ENCODE measurements at regions not wholly inside any gene's neighbourhood (a gene's known extent, or its start where the extent isn't known, plus 50 kb on each side); places are given as distances from the start of the nearest gene placed in this dataset.

GRCh38 chr5:87029951-87030350, 237.7 kb upstream of the RASA1 start:
- Histone ChIP-seq H2AFZ (ENCODE audit: insufficient read depth, low read depth, low read length, poor library complexity, severe bottlenecking) (no peak overlapping the region), H3K4me3 (ENCODE audit: control extremely low read depth in 1 of 5, extremely low read depth in 1 of 5, insufficient read depth in 1 of 5, low read depth in 2 of 5, low read length in 4 of 5) (no peak overlapping the region), H3K27me3 (replicated peaks in 1 of 4; ENCODE audit: control extremely low read depth in 1 of 4, control insufficient read depth in 3 of 4, insufficient read depth in 4 of 4, low read length in 3 of 4) (no peaks in the 10 kb centered on the region), H3K36me3 (replicated peaks in 1 of 2; ENCODE audit: control extremely low read depth in 1 of 2, control insufficient read depth in 1 of 2, extremely low read depth in 1 of 2, insufficient read depth in 2 of 2, low read length in 1 of 2) (no peaks in the 10 kb centered on the region), H3K9me3 (ENCODE audit: control extremely low read depth in 1 of 3, control insufficient read depth in 2 of 3, insufficient read depth in 1 of 3, low read length in 2 of 3) (no peaks in the 10 kb centered on the region), H3K27ac (ENCODE audit: low read length in 2 of 2) (no peak overlapping the region), H3K4me1 (ENCODE audit: control insufficient read depth in 2 of 2, insufficient read depth in 2 of 2, low read length in 2 of 2) (no peaks in the 10 kb centered on the region), H3K9ac (ENCODE audit: low read length) (no peak overlapping the region), H3K79me2 (ENCODE audit: control insufficient read depth, insufficient read depth, low read length) (no peaks in the 10 kb centered on the region), H4K20me1 (ENCODE audit: control insufficient read depth, insufficient read depth, low read length, poor library complexity, severe bottlenecking) (no peaks in the 10 kb centered on the region), H3K4me2 (replicated peaks; ENCODE audit: low read depth, low read length, poor library complexity, severe bottlenecking) (no peak overlapping the region)
- no peak for TF ChIP-seq EZH2 (IDR thresholded peaks at IDR 0.05; ENCODE audit: borderline replicate concordance, insufficient read depth, low read depth, low read length, poor library complexity, severe bottlenecking)
- TF ChIP-seq CTCF (IDR thresholded peaks at IDR 0.05), result no peak
- Mint-ChIP-seq H3K9me3 (ENCODE audit: insufficient read depth) (no peaks in the 10 kb centered on the region), H3K4me3 (no peak overlapping the region), H3K27me3 (peaks cover 4% of the 10 kb centered on the region), H3K4me1 (no peaks in the 10 kb centered on the region), H3K27ac (no peak overlapping the region)
- POLR2A ChIA-PET, result no interaction called here
- 98% methylated on average over 7 of the region's 7 CpGs for WGBS (ENCODE audit: insufficient coverage)
- CTCF ChIA-PET, result no interaction called here
- ATAC-seq (ENCODE audit: low read depth) (no peak), DNase-seq (no peak)
- intact Hi-C loops (cut with micrococcal nuclease), result no loop called here

GRCh38 chr5:87030699-87031098, 237.0 kb upstream of the RASA1 start:
- DNase-seq (no peak), ATAC-seq (ENCODE audit: low read depth) (no peak)
- TF ChIP-seq EZH2 (IDR thresholded peaks at IDR 0.05; ENCODE audit: borderline replicate concordance, insufficient read depth, low read depth, low read length, poor library complexity, severe bottlenecking) (no peak), CTCF (IDR thresholded peaks at IDR 0.05) (no peak)
- H3K27ac Mint-ChIP-seq, result no peak overlapping the region
- Histone ChIP-seq H4K20me1 (ENCODE audit: control insufficient read depth, insufficient read depth, low read length, poor library complexity, severe bottlenecking) (no peaks in the 10 kb centered on the region), H2AFZ (ENCODE audit: insufficient read depth, low read depth, low read length, poor library complexity, severe bottlenecking) (no peak overlapping the region), H3K27me3 (replicated peaks in 1 of 4; ENCODE audit: control extremely low read depth in 1 of 4, control insufficient read depth in 3 of 4, insufficient read depth in 4 of 4, low read length in 3 of 4) (no peaks in the 10 kb centered on the region), H3K4me1 (ENCODE audit: control insufficient read depth in 2 of 2, insufficient read depth in 2 of 2, low read length in 2 of 2) (no peaks in the 10 kb centered on the region), H3K36me3 (replicated peaks in 1 of 2; ENCODE audit: control extremely low read depth in 1 of 2, control insufficient read depth in 1 of 2, extremely low read depth in 1 of 2, insufficient read depth in 2 of 2, low read length in 1 of 2) (no peaks in the 10 kb centered on the region), H3K9ac (ENCODE audit: low read length) (no peak overlapping the region), H3K27ac (ENCODE audit: low read length in 2 of 2) (no peak overlapping the region), H3K4me2 (replicated peaks; ENCODE audit: low read depth, low read length, poor library complexity, severe bottlenecking) (no peak overlapping the region), H3K79me2 (ENCODE audit: control insufficient read depth, insufficient read depth, low read length) (no peaks in the 10 kb centered on the region), H3K9me3 (ENCODE audit: control extremely low read depth in 1 of 3, control insufficient read depth in 2 of 3, insufficient read depth in 1 of 3, low read length in 2 of 3) (no peaks in the 10 kb centered on the region), H3K4me3 (ENCODE audit: control extremely low read depth in 1 of 5, extremely low read depth in 1 of 5, insufficient read depth in 1 of 5, low read depth in 2 of 5, low read length in 4 of 5) (no peak overlapping the region)
- H3K4me1 Mint-ChIP-seq, result no peaks in the 10 kb centered on the region
- peaks cover 4% of the 10 kb centered on the region for H3K27me3 Mint-ChIP-seq
- ChIA-PET POLR2A (no interaction called here), CTCF (no interaction called here)
- intact Hi-C loops (cut with micrococcal nuclease), result no loop called here
- H3K4me3 Mint-ChIP-seq, result no peak overlapping the region
- WGBS (ENCODE audit: insufficient coverage), result 97% methylated on average over 6 of the region's 7 CpGs
- no peaks in the 10 kb centered on the region for H3K9me3 Mint-ChIP-seq (ENCODE audit: insufficient read depth)

All from B cell (primary cell).